Activated CD4-positive, CD25-positive, alpha-beta regulatory T cell treated with anti-CD3 and anti-CD28 coated beads, Interleukin-2, amount 50 U/mL, for 24 hours (primary cell): ENCODE measurements at regions not wholly inside any gene's neighbourhood (a gene's known extent, or its start where the extent isn't known, plus 50 kb on each side); places are given as distances from the start of the nearest gene placed in this dataset.

Experiments
- ATAC-seq, 2 donors: fragments of 150-1000 bp; cut with Tn5 transposase; one replicate each; pipeline ENCODE4 v1.10.0; 2021; ENCODE audit warnings: mild to moderate bottlenecking in 1 of 2, moderate library complexity in 1 of 2

DNA sequence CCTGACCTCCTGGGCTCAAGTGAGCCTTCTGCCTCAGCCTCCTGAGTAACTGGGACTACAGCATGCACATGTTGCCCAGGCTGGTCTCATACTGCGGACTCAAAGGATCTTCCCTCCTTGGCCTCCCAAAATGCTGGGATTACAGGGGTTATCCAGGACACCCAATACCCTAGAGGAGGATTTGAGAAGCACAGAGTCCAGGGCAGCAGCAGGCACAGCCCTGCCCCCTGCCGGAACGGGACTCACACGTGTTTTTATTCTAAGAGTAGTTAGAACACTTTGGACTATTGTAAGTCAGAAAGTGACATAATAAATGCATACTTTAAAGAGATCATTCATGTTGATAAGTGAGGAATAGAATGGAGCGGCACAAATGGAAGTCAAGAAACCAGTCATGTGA is 80.2 kb downstream of the C6orf118 start:
- ATAC-seq = no peak

DNA sequence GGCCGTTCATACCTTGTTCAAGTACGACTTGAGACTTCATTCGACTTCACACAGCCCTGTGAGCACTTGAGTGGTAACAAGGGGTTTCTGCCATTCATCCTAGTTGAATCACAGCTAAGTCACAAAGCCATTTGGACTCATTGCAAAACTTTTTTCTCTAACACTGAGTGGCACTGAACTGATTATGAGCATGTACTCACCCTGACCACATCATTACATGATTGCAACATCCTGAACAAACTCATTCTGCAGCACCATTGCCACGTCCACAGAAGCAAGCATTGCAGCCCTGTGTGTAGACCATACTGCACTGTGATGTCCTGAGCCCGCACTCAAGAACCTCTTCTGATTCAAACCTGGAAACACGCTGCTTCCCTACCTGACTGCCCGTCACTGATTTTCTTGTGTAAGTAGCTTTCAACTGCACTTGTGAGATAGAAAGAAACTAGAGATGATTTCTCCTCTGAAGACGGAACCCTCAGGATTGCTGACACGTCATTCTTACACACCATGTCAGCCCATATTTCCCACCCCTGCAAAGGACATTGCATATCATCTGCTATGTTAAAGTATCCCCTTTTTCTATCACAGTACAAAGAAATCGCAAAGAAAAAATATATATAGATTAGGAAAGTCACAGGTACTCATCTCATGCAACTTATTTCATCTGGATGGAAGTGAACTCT is 81.6 kb downstream of the C6orf118 start:
- no peak for ATAC-seq

- no peak for ATAC-seq
Observed at GRCh38 chr6:165223736-165224135, 85.7 kb downstream of the C6orf118 start.

GRCh38 chr6:165223101-165223500 is 86.3 kb downstream of the C6orf118 start:
- ATAC-seq = no peak

- ATAC-seq = no peak
Observed at GRCh38 chr6:165222315-165223025, 86.9 kb downstream of the C6orf118 start.

DNA sequence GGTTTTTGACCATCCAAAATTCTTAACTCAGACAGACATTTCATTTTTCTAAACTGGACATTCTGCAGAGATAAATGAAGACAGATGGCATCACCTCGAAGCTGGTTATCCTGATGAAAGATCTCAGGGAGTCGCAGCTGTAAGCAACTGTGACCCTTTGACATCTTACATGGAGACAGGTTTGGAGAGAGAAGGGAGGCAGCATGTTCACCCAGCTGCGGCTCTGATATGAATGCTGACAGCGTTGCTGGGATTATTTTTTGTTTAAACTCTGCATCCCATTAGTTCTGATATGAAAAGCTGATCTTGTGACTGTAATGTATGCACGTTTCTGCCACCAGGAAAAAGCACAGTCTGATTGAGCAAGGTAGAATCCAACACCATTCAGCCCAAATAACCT is 89.4 kb downstream of the C6orf118 start:
- ATAC-seq = no peak

GRCh38 chr6:165219629-165220028 is 89.8 kb downstream of the C6orf118 start:
- no peak for ATAC-seq

DNA sequence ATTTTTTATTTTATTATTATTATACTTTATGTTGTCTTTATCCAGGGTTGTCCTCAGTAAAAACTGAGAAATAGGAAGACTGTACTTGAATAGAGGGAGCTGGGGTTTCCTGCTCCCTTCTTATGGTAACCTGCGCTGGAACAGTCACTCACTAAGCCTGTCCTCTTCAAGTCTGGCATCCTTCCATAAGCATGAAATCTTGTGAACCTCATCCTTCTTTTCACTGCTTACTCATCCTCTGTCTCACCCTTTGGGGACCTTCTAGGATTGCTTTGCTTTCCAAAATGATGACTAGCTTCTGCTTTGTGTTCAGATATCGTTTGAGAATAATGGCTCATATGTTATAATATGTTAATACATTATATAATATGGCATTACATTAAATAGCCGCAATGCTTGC is 90.6 kb downstream of the C6orf118 start:
- no peak for ATAC-seq

GRCh38 chr6:165206798-165207197 is 102.6 kb downstream of the C6orf118 start:
- no peak for ATAC-seq

DNA sequence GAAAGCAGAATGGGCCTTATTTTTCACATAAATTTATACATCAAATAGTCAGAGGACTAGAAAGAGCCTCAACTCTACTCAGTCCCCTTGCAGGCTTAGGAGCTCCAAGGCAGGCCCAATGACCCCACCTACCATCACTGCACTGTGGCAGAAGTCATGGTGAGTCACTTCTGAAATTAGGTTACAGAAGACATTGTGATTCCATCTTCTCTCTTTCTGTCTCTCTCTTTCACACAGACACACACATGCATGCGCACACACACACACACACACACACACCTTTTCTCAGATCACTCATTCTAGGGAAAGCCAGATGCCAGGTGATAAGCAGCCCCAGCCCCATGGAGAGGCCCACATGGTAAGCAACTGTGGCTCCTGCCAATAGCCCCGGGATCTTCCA is 103.8 kb downstream of the C6orf118 start:
- no peak for ATAC-seq

GRCh38 chr6:165204807-165205545 is 104.4 kb downstream of the C6orf118 start:
- no peak for ATAC-seq

DNA sequence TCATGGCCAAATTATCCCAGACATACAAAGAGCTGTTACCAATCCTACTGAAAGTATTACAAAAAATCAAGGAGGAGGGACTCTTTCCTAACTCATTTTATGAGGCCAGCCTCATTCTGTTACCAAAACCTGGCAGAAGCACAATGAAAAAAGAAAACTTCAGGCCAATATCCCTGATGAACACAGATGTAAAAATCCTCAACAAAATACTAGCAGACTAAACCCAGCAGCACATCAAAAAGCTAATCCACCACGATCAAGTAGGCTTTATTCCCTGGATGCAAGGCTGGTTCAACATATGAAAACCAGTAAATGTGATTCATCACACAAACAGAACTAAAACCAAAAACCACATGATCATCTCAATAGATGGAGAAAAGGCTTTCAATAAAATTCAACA is 109.2 kb downstream of the C6orf118 start:
- no peak for ATAC-seq

DNA sequence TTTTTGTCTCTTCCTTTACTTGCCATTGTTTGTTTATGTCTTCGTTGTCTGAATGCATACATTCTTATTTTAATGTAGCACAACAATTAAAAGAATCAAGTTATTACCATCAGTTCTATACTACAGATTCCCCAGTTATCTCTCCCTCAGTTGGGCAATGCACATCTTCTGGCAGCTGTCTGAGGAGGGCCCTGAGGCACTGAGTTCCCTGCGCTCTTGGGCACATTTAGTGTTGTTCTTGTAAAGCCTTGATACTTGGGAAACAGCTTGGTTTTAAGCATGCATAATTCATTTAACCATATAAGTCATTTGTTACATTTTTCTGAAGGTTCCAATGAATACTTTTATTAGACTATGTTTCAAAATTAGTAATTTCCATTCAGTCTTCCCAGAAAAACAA is 117.9 kb downstream of the C6orf118 start:
- ATAC-seq = no peak

DNA sequence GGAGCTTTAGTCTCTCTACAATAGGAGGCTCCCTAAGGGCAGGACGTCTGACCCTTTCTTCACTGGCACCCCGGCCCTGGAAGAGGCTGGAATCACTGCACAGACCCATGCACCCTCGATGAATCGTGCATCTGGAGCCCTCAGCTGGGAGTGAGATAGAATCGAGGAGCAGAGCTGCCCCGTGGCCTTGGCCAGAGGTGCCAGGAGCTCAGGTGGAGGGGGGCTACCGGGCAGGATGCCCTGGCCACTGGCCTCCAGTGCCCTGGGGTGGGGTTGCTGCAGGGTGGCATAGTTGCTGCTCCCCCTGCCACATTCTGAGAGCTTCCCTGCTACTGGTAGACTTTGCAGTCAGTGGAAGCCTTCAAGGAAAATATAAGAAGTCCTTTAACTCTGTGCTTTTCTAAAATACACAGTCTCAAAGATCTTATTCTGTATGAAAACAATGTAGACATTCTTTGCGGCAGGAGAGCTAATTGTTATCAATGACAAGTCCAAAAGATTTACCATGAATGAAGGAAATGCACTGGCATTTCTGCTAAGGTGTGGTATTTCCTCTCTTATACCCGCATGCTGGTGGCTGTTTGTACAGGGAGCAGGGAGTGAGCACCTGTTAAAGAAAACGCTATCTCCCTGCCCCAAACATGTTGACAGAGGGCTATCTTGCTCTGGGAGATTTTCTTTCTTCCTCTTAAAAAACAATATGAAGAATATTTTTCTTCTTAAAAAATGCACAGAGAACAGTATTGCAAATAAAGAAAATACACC is 122.8 kb downstream of the C6orf118 start:
- no peak for ATAC-seq

GRCh38 chr6:165186041-165186440 is 123.4 kb downstream of the C6orf118 start:
- ATAC-seq = no peak

DNA sequence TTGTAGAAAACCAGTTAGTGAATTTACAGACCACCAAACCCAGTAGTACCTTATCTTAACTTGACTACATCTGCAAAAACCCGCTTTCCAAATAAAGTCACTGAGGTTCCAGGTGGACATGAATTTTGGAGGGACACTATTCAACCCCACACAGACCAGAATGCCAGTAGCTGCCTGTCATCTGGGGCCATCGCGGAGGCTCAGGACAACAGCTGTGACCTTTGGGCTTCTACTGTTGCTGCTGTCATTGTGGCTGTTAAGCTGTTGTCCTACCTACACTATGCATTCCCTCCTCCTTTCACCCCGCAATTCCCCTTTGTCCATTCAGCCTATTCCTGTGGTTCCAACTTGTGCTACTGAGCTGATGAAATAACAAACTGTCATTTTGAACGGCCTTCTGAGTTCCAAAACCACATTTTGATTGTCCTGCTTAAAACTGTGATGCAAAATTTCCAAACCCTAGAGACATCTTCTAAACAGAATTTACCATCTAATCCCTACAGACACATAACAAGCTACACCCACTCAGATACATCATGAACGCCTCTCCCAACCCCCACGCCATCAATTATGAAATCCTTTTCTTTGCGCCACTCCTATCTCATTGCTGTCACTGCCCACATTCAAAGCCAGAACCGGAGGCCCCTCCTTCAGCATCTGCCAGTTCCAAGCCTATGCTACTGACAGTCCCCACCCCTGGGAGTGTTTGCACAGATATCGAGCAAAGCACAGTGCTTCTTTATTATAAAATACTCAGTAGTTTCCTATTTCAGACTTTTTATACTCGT is 125.0 kb downstream of the C6orf118 start:
- no peak for ATAC-seq

GRCh38 chr6:165183496-165184140 is 125.8 kb downstream of the C6orf118 start:
- no peak for ATAC-seq

GRCh38 chr6:165183071-165183470 is 126.3 kb downstream of the C6orf118 start:
- no peak for ATAC-seq

DNA sequence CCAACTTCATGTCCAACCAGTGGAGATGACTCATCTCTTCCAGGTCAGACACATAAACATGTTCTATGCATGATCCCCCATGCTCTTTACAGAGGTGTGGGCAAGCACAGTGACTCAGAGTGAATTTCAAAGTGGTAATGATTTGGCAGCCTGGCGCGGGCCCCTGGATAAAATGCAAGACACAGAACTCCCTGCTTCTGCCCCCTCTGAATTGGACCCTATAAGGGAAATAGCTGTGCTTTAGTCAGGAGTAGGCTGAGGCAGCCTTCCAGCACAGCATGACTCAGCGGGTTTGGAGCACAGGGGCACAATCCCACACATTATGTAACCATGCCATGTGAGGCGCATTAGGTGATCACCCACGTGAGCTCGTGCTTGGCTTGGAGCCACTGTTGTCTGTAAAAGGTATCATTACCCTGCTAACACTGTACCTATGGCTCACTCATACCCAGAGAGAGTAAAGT is 127.4 kb downstream of the C6orf118 start:
- no peak for ATAC-seq

GRCh38 chr6:165178056-165178455 is 131.3 kb downstream of the C6orf118 start:
- ATAC-seq = no peak

GRCh38 chr6:165173484-165173883 is 135.9 kb downstream of the C6orf118 start:
- no peak for ATAC-seq

DNA sequence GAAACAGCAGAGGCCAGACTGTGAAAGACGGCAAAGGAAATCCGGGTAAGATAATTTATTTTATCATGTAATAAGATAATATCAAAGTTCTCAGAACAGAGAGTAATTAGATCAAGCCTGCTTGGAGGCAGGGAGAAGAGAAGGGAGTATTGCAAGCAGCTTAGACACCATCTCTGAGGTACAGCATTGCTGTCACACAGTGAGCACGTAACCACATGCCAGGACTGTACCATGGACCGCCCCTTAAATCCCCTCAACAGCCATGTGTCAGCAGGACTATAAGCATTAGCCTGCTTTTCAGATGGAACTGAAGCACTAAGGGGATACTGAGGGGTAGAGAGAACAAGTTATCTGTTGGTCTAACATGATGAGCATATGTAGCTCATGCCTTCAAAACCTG is 141.5 kb downstream of the C6orf118 start:
- ATAC-seq = no peak
